Mesendoderm (in vitro differentiated cells): ENCODE measurements at regions not wholly inside any gene's neighbourhood (a gene's known extent, or its start where the extent isn't known, plus 50 kb on each side); places are given as distances from the start of the nearest gene placed in this dataset.

Experiments used
- DNase-seq: peaks from one replicate; pipeline ENCODE4 v3.0.0; 2013
- H2AK5ac ChIP-seq: 2 replicates; pipeline ENCODE4 v1.6.1; 2013; ENCODE audit warnings: low read length, inconsistent platforms
- H2BK120ac ChIP-seq: 2 replicates; pipeline ENCODE4 v1.6.1; 2013; ENCODE audit warnings: low read depth, mild to moderate bottlenecking, low read length, moderate library complexity, mixed read lengths
- H2BK15ac ChIP-seq: replicated peaks from 2 replicates; pipeline ENCODE4 v1.6.1; 2013; ENCODE audit warnings: low read depth, mild to moderate bottlenecking, moderate library complexity
- H2BK5ac ChIP-seq: 2 replicates; pipeline ENCODE4 v1.6.1; 2013; ENCODE audit warnings: low read length, inconsistent platforms
- H3K18ac ChIP-seq: 2 replicates; pipeline ENCODE4 v1.6.1; 2013; ENCODE audit warnings: mild to moderate bottlenecking, low read length, mixed read lengths
- H3K23ac ChIP-seq: one replicate; pipeline ENCODE4 v1.6.1; 2013; ENCODE audit warnings: low read length
- H3K27ac ChIP-seq: 2 replicates; pipeline ENCODE4 v1.5.1; 2013; ENCODE audit warnings: low read depth, mild to moderate bottlenecking, inconsistent platforms, low read length, moderate library complexity
- H3K27me3 ChIP-seq: 2 replicates; pipeline ENCODE4 v1.6.1; 2013; ENCODE audit warnings: low read length, control low read depth, mild to moderate bottlenecking, inconsistent platforms; ENCODE audit not compliant: insufficient read depth, poor library complexity
- H3K36me3 ChIP-seq: 2 replicates; pipeline ENCODE4 v1.6.1; 2013; ENCODE audit warnings: low read length, inconsistent platforms; ENCODE audit not compliant: control insufficient read depth, insufficient read depth
- H3K4ac ChIP-seq: one replicate; pipeline ENCODE4 v1.6.1; 2013; ENCODE audit warnings: low read depth, mild to moderate bottlenecking, low read length, moderate library complexity
- H3K4me1 ChIP-seq: 2 replicates; pipeline ENCODE4 v1.6.1; 2013; ENCODE audit warnings: low read depth, low read length, inconsistent platforms; ENCODE audit not compliant: control insufficient read depth
- H3K4me2 ChIP-seq: 2 replicates; pipeline ENCODE4 v1.6.1; 2013; ENCODE audit warnings: low read length
- H3K4me3 ChIP-seq: 2 replicates; pipeline ENCODE4 v1.5.1; 2013; ENCODE audit warnings: mild to moderate bottlenecking, low read length
- H3K56ac ChIP-seq: one replicate; pipeline ENCODE4 v1.6.1; 2013; ENCODE audit warnings: low read length
- H3K79me1 ChIP-seq: 2 replicates; pipeline ENCODE4 v1.6.1; 2013; ENCODE audit warnings: low read length, inconsistent platforms
- H3K79me2 ChIP-seq: 2 replicates; pipeline ENCODE4 v1.6.1; 2013; ENCODE audit warnings: mild to moderate bottlenecking, low read length; ENCODE audit not compliant: control insufficient read depth, insufficient read depth
- H3K9ac ChIP-seq: 2 replicates; pipeline ENCODE4 v1.6.1; 2013; ENCODE audit warnings: low read length, inconsistent platforms
- H4K5ac ChIP-seq: one replicate; pipeline ENCODE4 v1.6.1; 2013; ENCODE audit warnings: low read length
- H4K8ac ChIP-seq: one replicate; pipeline ENCODE4 v1.6.1; 2013; ENCODE audit warnings: low read depth, mild to moderate bottlenecking, control low read depth, low read length, moderate library complexity
- WGBS: extraction: QIAGEN DNeasy Blood & Tissue Kit; methylation state at CpG from one replicate; pipeline ENCODE4 v1.1.7; 2013; ENCODE audit warnings: low lambda C conversion rate, missing lambda C conversion rate; ENCODE audit not compliant: insufficient coverage; ENCODE audit errors: extremely low coverage; 5-methylcytosine and 5-hydroxymethylcytosine counted together

DNA sequence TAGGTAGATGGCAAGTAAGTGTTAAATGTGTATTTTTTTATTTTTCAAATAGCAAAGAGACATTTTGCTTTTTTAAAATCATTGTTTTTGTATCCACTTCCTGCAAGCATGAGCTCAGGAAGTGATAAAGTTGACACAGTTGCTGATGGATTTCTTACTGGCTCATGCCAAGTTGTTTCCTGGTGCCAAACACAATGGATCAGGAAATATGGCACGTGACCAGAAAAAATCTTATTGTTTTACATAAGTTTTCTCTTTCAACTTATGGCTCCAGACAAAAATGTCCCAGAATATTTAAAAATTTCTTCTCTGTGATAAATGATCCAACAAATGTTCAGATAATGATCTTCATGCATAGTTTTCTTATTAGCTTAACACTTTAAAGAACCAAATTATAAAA is 1279.1 kb upstream of the FLRT2 start:
- no peak overlapping the region for H3K56ac ChIP-seq
- WGBS: no CpG with 5 or more reads among the region's 1 CpG

DNA sequence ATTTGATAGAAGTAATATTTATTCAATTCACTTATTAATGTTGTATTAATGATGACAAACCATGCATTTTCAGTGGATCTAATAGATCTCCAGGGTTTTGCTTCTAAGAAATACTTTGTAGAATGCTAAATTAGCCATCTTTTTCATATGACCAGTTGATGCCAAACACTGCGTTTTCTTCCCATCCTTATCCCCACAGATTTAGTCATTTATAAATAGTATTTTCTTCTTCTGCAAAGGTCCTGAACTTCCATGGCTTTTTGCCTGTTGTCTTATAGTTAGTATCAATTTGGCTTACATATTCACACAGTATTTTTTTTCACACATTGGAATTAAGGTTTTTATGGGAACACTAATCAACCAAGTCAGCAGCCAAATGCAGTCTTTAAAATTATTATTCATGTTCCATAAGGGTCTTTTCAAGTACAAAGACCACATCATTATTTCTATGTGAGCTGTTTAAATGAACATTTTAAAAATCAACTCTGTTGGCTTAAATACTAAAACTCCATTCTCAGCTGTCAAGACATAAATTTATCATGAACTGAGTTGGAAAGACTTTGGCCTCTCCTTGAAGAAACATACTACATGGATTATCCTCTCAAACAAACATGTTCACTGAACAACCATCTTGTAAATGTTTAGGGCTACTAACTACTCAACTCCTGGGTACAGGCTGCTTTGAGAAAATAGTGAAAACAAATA is 1278.4 kb upstream of the FLRT2 start:
- Histone ChIP-seq H3K27me3 (no peaks in the 10 kb centered on the region), H4K8ac (no peak overlapping the region), H3K18ac (no peak overlapping the region), H2BK120ac (no peak overlapping the region), H3K4ac (no peak overlapping the region), H3K79me2 (no peaks in the 10 kb centered on the region), H3K9ac (no peak overlapping the region), H4K5ac (no peak overlapping the region), H3K4me2 (no peak overlapping the region), H3K23ac (no peak overlapping the region), H3K36me3 (no peaks in the 10 kb centered on the region), H3K4me3 (no peak overlapping the region), H3K4me1 (peaks cover 7% of the 10 kb centered on the region), H3K27ac (no peak overlapping the region), H2BK5ac (no peak overlapping the region), H3K56ac (no peak overlapping the region), H2AK5ac (no peak overlapping the region), H3K79me1 (no peaks in the 10 kb centered on the region), H2BK15ac (peak overlapping the region; percentile 57)
- no peak for DNase-seq
- no CpG with 5 or more reads among the region's 1 CpG for WGBS

More for the DNA sequence above, 1279.1 kb upstream of the FLRT2 start:
- H3K4me1 ChIP-seq: peaks cover 7% of the 10 kb centered on the region
- no peaks in the 10 kb centered on the region for H3K79me1 ChIP-seq
- H3K9ac ChIP-seq: no peak overlapping the region
- no peak overlapping the region for H2BK5ac ChIP-seq
- no peak overlapping the region for H3K18ac ChIP-seq
- no peaks in the 10 kb centered on the region for H3K79me2 ChIP-seq
- no peak overlapping the region for H2BK120ac ChIP-seq
- H2AK5ac ChIP-seq: no peak overlapping the region
- H3K4me2 ChIP-seq: no peak overlapping the region
- H4K8ac ChIP-seq: no peak overlapping the region
- no peak for DNase-seq
- H4K5ac ChIP-seq: no peak overlapping the region
- H3K36me3 ChIP-seq: no peaks in the 10 kb centered on the region
- no peak overlapping the region for H3K4me3 ChIP-seq
- no peak overlapping the region for H3K4ac ChIP-seq
- H3K27ac ChIP-seq: no peak overlapping the region
- H3K27me3 ChIP-seq: no peaks in the 10 kb centered on the region
- no peak overlapping the region for H3K23ac ChIP-seq
- H2BK15ac ChIP-seq: no peak overlapping the region

DNA sequence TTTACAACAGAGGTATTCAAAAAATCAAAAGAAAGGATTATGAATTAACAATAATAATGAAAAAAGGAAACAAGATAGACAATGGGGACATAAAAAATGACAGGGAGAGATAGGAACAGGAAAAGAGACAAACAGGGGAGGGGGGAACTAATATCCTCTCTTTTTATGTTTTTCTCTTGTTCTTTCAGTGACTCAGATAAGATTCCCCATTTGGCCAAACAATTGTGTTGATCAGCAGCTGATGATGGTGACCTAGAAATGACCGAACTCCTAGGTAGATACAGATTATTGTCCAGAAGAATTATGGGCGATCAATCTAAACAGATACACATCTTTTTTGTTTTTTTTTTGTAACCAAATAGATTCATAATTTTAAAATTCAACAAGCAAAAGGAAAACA is 1277.2 kb upstream of the FLRT2 start:
- DNase-seq: peak; percentile 17
- no peak overlapping the region for H2BK15ac ChIP-seq
- no peak overlapping the region for H3K23ac ChIP-seq
- no peak overlapping the region for H3K4me2 ChIP-seq
- H3K56ac ChIP-seq: no peak overlapping the region
- no peak overlapping the region for H3K4ac ChIP-seq
- H4K8ac ChIP-seq: no peak overlapping the region
- H3K79me1 ChIP-seq: no peaks in the 10 kb centered on the region
- H3K27me3 ChIP-seq: no peaks in the 10 kb centered on the region
- no peaks in the 10 kb centered on the region for H3K36me3 ChIP-seq
- WGBS: no CpG with 5 or more reads among the region's 2 CpGs
- H3K18ac ChIP-seq: no peak overlapping the region
- no peak overlapping the region for H2BK5ac ChIP-seq
- H2BK120ac ChIP-seq: no peak overlapping the region
- H3K4me1 ChIP-seq: peaks cover 7% of the 10 kb centered on the region
- no peak overlapping the region for H3K27ac ChIP-seq
- no peak overlapping the region for H4K5ac ChIP-seq
- H3K4me3 ChIP-seq: no peak overlapping the region
- H2AK5ac ChIP-seq: no peak overlapping the region
- no peaks in the 10 kb centered on the region for H3K79me2 ChIP-seq
- H3K9ac ChIP-seq: no peak overlapping the region

DNA sequence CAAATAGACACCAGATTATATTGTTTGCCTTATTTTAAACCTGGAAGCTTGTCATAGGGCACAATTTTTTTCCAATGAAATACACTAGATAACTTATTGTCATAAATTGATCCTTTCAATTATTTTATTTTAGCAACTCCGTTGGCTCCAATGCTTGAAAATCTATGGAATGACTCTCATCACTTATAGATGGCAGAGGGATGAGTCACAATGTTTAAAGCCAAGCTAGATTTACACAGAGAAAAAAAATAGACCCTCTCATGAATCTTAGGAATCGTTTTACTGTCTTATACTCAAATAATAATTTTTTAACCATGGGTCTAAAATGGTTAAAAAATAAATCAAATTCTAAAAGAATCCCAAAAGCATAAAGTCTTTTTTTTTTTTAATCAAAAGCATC is 1276.6 kb upstream of the FLRT2 start:
- no CpG with 5 or more reads among the region's 2 CpGs for WGBS
- H3K4me2 ChIP-seq: no peak overlapping the region

DNA sequence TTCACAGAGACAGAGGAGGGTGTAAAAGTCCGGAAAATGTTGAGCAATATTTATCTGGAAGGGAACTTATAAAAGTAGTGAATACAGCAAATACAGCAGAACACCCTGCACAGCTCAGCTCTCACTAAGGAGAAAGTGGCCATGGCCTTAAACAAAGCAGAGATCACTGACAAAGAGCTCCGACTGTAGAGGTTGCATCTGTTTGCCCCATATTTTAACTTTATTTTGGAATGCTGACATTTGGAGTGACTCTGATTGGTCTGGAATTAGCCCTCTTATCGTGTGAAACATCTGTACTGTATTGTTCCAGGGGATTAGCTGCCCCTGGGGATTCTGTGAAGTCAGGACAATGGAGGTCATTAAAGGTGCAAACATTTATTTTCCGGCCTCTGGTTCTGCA is 1275.7 kb upstream of the FLRT2 start:
- no peaks in the 10 kb centered on the region for H3K27me3 ChIP-seq
- no peak overlapping the region for H3K56ac ChIP-seq
- no peaks in the 10 kb centered on the region for H3K79me1 ChIP-seq
- WGBS: no CpG with 5 or more reads among the region's 4 CpGs
- peak overlapping the region; percentile 87 for H3K18ac ChIP-seq
- H2BK15ac ChIP-seq: no peak overlapping the region
- no peak overlapping the region for H2AK5ac ChIP-seq
- H3K23ac ChIP-seq: no peak overlapping the region
- DNase-seq: peak; percentile 89
- H3K27ac ChIP-seq: peak overlapping the region; percentile 27
- peak overlapping the region; percentile 76 for H2BK5ac ChIP-seq
- no peak overlapping the region for H4K5ac ChIP-seq
- H2BK120ac ChIP-seq: no peak overlapping the region
- no peak overlapping the region for H3K4me3 ChIP-seq
- H3K4me1 ChIP-seq: peaks cover 7% of the 10 kb centered on the region
- no peak overlapping the region for H3K9ac ChIP-seq
- H3K4ac ChIP-seq: no peak overlapping the region
- no peak overlapping the region for H4K8ac ChIP-seq
- no peaks in the 10 kb centered on the region for H3K36me3 ChIP-seq
- no peak overlapping the region for H3K4me2 ChIP-seq
- H3K79me2 ChIP-seq: no peaks in the 10 kb centered on the region

More for the DNA sequence above, 1276.6 kb upstream of the FLRT2 start:
- no peaks in the 10 kb centered on the region for H3K79me1 ChIP-seq
- no peak for DNase-seq
- no peak overlapping the region for H2BK120ac ChIP-seq
- H4K8ac ChIP-seq: no peak overlapping the region
- no peak overlapping the region for H3K56ac ChIP-seq
- no peak overlapping the region for H3K27ac ChIP-seq
- H3K36me3 ChIP-seq: no peaks in the 10 kb centered on the region
- no peak overlapping the region for H2AK5ac ChIP-seq
- H2BK15ac ChIP-seq: no peak overlapping the region
- H3K27me3 ChIP-seq: no peaks in the 10 kb centered on the region
- H3K4me1 ChIP-seq: peaks cover 7% of the 10 kb centered on the region
- H3K18ac ChIP-seq: no peak overlapping the region
- no peak overlapping the region for H3K4ac ChIP-seq
- no peak overlapping the region for H2BK5ac ChIP-seq
- no peak overlapping the region for H4K5ac ChIP-seq
- no peaks in the 10 kb centered on the region for H3K79me2 ChIP-seq
- no peak overlapping the region for H3K23ac ChIP-seq
- no peak overlapping the region for H3K4me3 ChIP-seq
- H3K9ac ChIP-seq: no peak overlapping the region

DNA sequence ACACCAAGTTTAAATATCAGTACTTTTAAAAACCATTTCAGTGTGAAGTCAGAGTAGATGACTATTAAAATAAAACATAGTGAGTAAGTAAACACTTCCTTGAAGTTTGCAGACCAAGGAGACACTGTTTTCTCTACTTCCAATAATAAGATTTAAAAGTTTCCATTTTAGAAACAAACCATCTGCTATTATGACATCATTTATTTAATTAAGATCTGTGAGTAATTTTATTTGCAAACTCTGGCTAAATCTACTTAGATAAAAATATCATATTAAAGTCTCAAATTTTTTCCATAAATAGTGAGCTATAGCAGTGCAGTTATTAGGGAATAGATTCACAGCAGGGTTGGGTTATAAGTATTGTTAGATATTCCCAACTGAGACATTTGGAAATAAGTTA is 1267.0 kb upstream of the FLRT2 start:
- Histone ChIP-seq H3K36me3 (no peaks in the 10 kb centered on the region), H3K4ac (no peak overlapping the region), H4K8ac (no peak overlapping the region), H3K27me3 (no peaks in the 10 kb centered on the region), H2BK5ac (no peak overlapping the region), H3K4me1 (no peaks in the 10 kb centered on the region), H3K27ac (no peak overlapping the region), H3K4me3 (no peak overlapping the region), H3K23ac (no peak overlapping the region), H3K79me1 (no peaks in the 10 kb centered on the region), H3K18ac (no peak overlapping the region), H3K56ac (no peak overlapping the region), H2AK5ac (no peak overlapping the region), H2BK15ac (no peak overlapping the region), H2BK120ac (no peak overlapping the region), H3K9ac (no peak overlapping the region), H4K5ac (no peak overlapping the region), H3K4me2 (no peak overlapping the region), H3K79me2 (no peaks in the 10 kb centered on the region)
- DNase-seq: no peak
